ENCODE measurements at regions not wholly inside any gene's neighbourhood (a gene's known extent, or its start where the extent isn't known, plus 50 kb on each side); places are given as distances from the start of the nearest gene placed in this dataset.

DNA sequence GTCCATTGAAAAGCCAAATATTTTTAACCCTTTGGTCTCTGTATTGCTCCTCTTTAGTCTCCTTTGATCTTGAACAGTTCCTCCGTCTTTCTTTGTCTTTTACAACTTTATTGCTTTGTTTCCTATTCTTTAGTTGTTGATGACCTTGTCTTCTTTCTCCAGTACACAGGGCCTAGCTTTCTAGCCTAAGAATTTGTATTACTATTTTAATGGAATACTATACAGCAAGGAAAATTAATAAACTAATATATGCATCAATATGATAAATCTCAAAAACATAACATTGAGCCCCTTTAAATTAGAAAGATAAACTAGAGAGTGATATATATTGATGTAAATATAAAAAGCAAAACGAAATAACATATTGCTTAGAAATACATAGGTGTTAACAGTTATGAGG lies 88.7 kb downstream of the NR1D2 start:
- TF ChIP-seq, protein P1, sequence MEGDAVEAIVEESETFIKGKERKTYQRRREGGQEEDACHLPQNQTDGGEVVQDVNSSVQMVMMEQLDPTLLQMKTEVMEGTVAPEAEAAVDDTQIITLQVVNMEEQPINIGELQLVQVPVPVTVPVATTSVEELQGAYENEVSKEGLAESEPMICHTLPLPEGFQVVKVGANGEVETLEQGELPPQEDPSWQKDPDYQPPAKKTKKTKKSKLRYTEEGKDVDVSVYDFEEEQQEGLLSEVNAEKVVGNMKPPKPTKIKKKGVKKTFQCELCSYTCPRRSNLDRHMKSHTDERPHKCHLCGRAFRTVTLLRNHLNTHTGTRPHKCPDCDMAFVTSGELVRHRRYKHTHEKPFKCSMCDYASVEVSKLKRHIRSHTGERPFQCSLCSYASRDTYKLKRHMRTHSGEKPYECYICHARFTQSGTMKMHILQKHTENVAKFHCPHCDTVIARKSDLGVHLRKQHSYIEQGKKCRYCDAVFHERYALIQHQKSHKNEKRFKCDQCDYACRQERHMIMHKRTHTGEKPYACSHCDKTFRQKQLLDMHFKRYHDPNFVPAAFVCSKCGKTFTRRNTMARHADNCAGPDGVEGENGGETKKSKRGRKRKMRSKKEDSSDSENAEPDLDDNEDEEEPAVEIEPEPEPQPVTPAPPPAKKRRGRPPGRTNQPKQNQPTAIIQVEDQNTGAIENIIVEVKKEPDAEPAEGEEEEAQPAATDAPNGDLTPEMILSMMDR (IDR thresholded peaks at IDR 0.05) = no peak
- TF ChIP-seq POLR2A (IDR thresholded peaks at IDR 0.05) (no peak), EP300 (IDR thresholded peaks at IDR 0.05) (no peak), POLR2AphosphoS5 (IDR thresholded peaks at IDR 0.05) (no peak)

Measured in stomach (tissue), 4 donors.